H9 (cell line): ENCODE measurements at regions not wholly inside any gene's neighbourhood (a gene's known extent, or its start where the extent isn't known, plus 50 kb on each side); places are given as distances from the start of the nearest gene placed in this dataset.

Source experiments
- DNase-seq: peaks from one replicate; pipeline ENCODE4 v3.0.0-alpha.2; 2017
- H2AFZ ChIP-seq: one replicate; pipeline ENCODE4 v1.6.1; 2013; ENCODE audit warnings: mild to moderate bottlenecking, low read length, control low read depth, moderate library complexity
- H2AK5ac ChIP-seq: 2 replicates; pipeline ENCODE4 v1.6.1; 2013; ENCODE audit warnings: low read length, control low read depth, mixed read lengths; ENCODE audit not compliant: insufficient read length
- H2BK120ac ChIP-seq: one replicate; pipeline ENCODE4 v1.6.1; 2013; ENCODE audit warnings: low read depth, mild to moderate bottlenecking, low read length, control low read depth, inconsistent platforms; ENCODE audit not compliant: poor library complexity, severe bottlenecking
- H2BK12ac ChIP-seq: 2 replicates; pipeline ENCODE4 v1.6.1; 2013; ENCODE audit warnings: low read length, control low read depth, mixed read lengths, low read depth; ENCODE audit not compliant: insufficient read length
- H2BK15ac ChIP-seq: 2 replicates; pipeline ENCODE4 v1.6.1; 2013; ENCODE audit warnings: low read depth, low read length, control low read depth
- H2BK20ac ChIP-seq: one replicate; pipeline ENCODE4 v1.6.1; 2013; ENCODE audit warnings: low read depth, mild to moderate bottlenecking, low read length, control low read depth, inconsistent platforms; ENCODE audit not compliant: poor library complexity, severe bottlenecking
- H2BK5ac ChIP-seq: 2 replicates; pipeline ENCODE4 v1.6.1; 2013; ENCODE audit warnings: low read length, control low read depth, mixed read lengths; ENCODE audit not compliant: insufficient read length
- H3K14ac ChIP-seq: 2 replicates; pipeline ENCODE4 v1.6.1; 2013; ENCODE audit warnings: low read length, control low read depth; ENCODE audit not compliant: insufficient read depth
- H3K18ac ChIP-seq: 2 replicates; pipeline ENCODE4 v1.6.1; 2013; ENCODE audit warnings: low read depth, mild to moderate bottlenecking, mixed read lengths, low read length, control low read depth; ENCODE audit not compliant: insufficient read length
- H3K23ac ChIP-seq: 2 replicates; pipeline ENCODE4 v1.6.1; 2013; ENCODE audit warnings: low read length, control low read depth, mixed read lengths, low read depth; ENCODE audit not compliant: insufficient read length
- H3K23me2 ChIP-seq: 2 replicates; pipeline ENCODE4 v1.6.1; 2013; ENCODE audit warnings: low read depth, mild to moderate bottlenecking, mixed read lengths, low read length, control low read depth; ENCODE audit not compliant: insufficient read length, poor library complexity, severe bottlenecking
- H3K27ac ChIP-seq: 2 replicates; pipeline ENCODE4 v1.5.1; 2013; ENCODE audit warnings: low read length, control low read depth, mixed read lengths, low read depth; ENCODE audit not compliant: insufficient read length
- H3K27me3 ChIP-seq: 2 replicates; pipeline ENCODE4 v1.6.1; 2013; ENCODE audit warnings: low read length, control low read depth, inconsistent platforms; ENCODE audit not compliant: insufficient read depth
- H3K4ac ChIP-seq: 2 replicates; pipeline ENCODE4 v1.6.1; 2013; ENCODE audit warnings: low read depth, mild to moderate bottlenecking, control low read depth, inconsistent platforms, low read length, moderate library complexity
- H3K4me1 ChIP-seq: 2 replicates; pipeline ENCODE4 v1.6.1; 2013; ENCODE audit warnings: low read length, control low read depth, inconsistent platforms; ENCODE audit not compliant: insufficient read depth
- H3K4me2 ChIP-seq: 2 replicates; pipeline ENCODE4 v1.6.1; 2013; ENCODE audit warnings: low read length, control low read depth, mixed read lengths; ENCODE audit not compliant: insufficient read length, insufficient read depth
- H3K56ac ChIP-seq: 2 replicates; pipeline ENCODE4 v1.6.1; 2013; ENCODE audit warnings: low read depth, mild to moderate bottlenecking, mixed read lengths, low read length, control low read depth; ENCODE audit not compliant: insufficient read length
- H3K79me1 ChIP-seq: 2 replicates; pipeline ENCODE4 v1.6.1; 2013; ENCODE audit warnings: low read depth, mild to moderate bottlenecking, moderate library complexity, low read length, control low read depth, inconsistent platforms; ENCODE audit not compliant: insufficient read depth, poor library complexity, severe bottlenecking
- H3K79me2 ChIP-seq: 2 replicates; pipeline ENCODE4 v1.6.1; 2013; ENCODE audit warnings: low read length, control low read depth, inconsistent platforms; ENCODE audit not compliant: insufficient read depth
- H3K9ac ChIP-seq: 2 replicates; pipeline ENCODE4 v1.6.1; 2013; ENCODE audit warnings: low read length, control low read depth, mixed read lengths; ENCODE audit not compliant: insufficient read length; ENCODE audit errors: extremely low read depth
- H3K9me3 ChIP-seq: one replicate; pipeline ENCODE4 v1.6.1; 2013; ENCODE audit warnings: low read depth, low read length, inconsistent platforms; ENCODE audit not compliant: control insufficient read depth
- H3T11ph ChIP-seq: one replicate; pipeline ENCODE4 v1.6.1; 2013; ENCODE audit warnings: mild to moderate bottlenecking, low read length, control low read depth, inconsistent platforms
- H4K20me1 ChIP-seq: one replicate; pipeline ENCODE4 v1.6.1; 2013; ENCODE audit not compliant: control insufficient read depth, insufficient read length, insufficient read depth
- H4K5ac ChIP-seq: 2 replicates; pipeline ENCODE4 v1.6.1; 2013; ENCODE audit warnings: low read depth, mild to moderate bottlenecking, mixed read lengths, low read length, control low read depth; ENCODE audit not compliant: insufficient read length
- H4K8ac ChIP-seq: replicated peaks from 2 replicates; pipeline ENCODE4 v1.6.1; 2013; ENCODE audit warnings: low read length, control low read depth, mixed read lengths, low read depth; ENCODE audit not compliant: insufficient read length
- H4K91ac ChIP-seq: 2 replicates; pipeline ENCODE4 v1.6.1; 2013; ENCODE audit warnings: low read depth, mild to moderate bottlenecking, moderate library complexity, mixed read lengths, low read length, control low read depth; ENCODE audit not compliant: insufficient read length
- H3K27ac Mint-ChIP-seq, 3 experiments: 2 replicates in 2 of 3; 3 replicates in 1 of 3; pipeline ENCODE4 v1.8.0; 2020 to 2021; ENCODE audit warnings: mixed read lengths in 3 of 3, mild to moderate bottlenecking in 1 of 3, moderate library complexity in 1 of 3
- H3K27me3 Mint-ChIP-seq: 2 replicates; pipeline ENCODE4 v1.8.0; 2021; ENCODE audit warnings: low read depth, mild to moderate bottlenecking, moderate library complexity, mixed read lengths
- H3K36me3 Mint-ChIP-seq, 3 experiments: 2 replicates in 2 of 3; 3 replicates in 1 of 3; pipeline ENCODE4 v1.8.0; 2020 to 2021; ENCODE audit warnings: low read depth in 3 of 3, mixed read lengths in 3 of 3; ENCODE audit not compliant: insufficient read depth in 1 of 3
- H3K4me1 Mint-ChIP-seq, 2 experiments: 2 replicates each; pipeline ENCODE4 v1.8.0; 2020; ENCODE audit warnings: mixed read lengths in 2 of 2
- H3K4me3 Mint-ChIP-seq, 2 experiments: 2 replicates in 1 of 2; 3 replicates in 1 of 2; pipeline ENCODE4 v1.8.0; 2020 to 2021; ENCODE audit warnings: mild to moderate bottlenecking in 2 of 2, mixed read lengths in 2 of 2, moderate library complexity in 1 of 2
- H3K9me3 Mint-ChIP-seq, 2 experiments: 2 replicates in 1 of 2; 3 replicates in 1 of 2; pipeline ENCODE4 v1.8.0; 2020; ENCODE audit warnings: mild to moderate bottlenecking in 2 of 2, mixed read lengths in 2 of 2, moderate library complexity in 1 of 2
- CTCF ChIP-seq: fragments of 200-600 bp; sonication (generic); conservative IDR thresholded peaks from 3 replicates; pipeline ENCODE4 v1.8.0; 2021; ENCODE audit warnings: antibody characterized with exemption, mild to moderate bottlenecking
- WGBS: extraction: QIAGEN DNeasy Blood & Tissue Kit; methylation state at CpG from one replicate; pipeline ENCODE4 v1.1.7; 2013; ENCODE audit warnings: missing lambda C conversion rate, low lambda C conversion rate, mixed read lengths; ENCODE audit not compliant: insufficient read length; ENCODE audit errors: extremely low coverage; 5-methylcytosine and 5-hydroxymethylcytosine counted together

DNA sequence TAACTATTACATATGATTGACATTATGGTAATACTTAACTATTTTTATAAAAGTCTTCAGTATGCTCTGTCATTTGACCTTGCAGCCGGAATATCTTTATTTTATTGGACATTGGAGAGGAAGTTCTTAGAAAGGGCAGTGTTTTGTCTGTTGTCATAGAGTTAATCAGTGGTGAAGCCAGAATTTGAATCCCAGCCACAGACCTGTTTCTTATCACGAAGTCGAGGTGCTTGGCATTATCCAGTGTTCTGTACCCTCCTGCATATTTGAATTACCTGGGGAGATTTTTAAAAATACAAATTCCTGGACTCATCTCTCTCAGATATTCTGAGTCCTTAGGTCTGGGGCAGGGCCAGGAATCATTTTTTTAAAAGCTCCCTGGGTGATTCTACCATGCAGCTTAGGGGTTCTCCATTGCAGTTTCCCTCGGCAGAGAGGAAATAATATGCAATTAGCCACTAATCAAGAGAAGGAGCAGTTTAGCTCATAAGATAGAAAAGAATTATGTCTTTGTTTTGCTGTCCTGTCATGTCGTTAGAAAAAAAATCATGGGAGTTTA is 195.6 kb upstream of the CFAP20DC start:
- H3K27ac ChIP-seq: no peak overlapping the region
- DNase-seq: no peak

More for the DNA sequence above, 195.6 kb upstream of the CFAP20DC start:
- WGBS: no CpG with 5 or more reads among the region's 5 CpGs
- Histone ChIP-seq H2AK5ac (no peak overlapping the region), H3K79me2 (no peaks in the 10 kb centered on the region), H3K18ac (no peak overlapping the region), H2AFZ (no peak overlapping the region), H3K79me1 (no peaks in the 10 kb centered on the region), H3K4me1 (0 out of 2 replicates have a peak, but pooled peaks cover 4% of the 10 kb centered on the region), H4K8ac (no peak overlapping the region), H3K23ac (no peak overlapping the region), H3K4me2 (no peak overlapping the region), H4K5ac (no peak overlapping the region), H3K23me2 (no peaks in the 10 kb centered on the region), H3T11ph (no peak overlapping the region), H4K91ac (no peak overlapping the region), H2BK15ac (no peak overlapping the region), H3K27me3 (no peaks in the 10 kb centered on the region), H4K20me1 (no peaks in the 10 kb centered on the region), H3K56ac (no peak overlapping the region), H2BK5ac (no peak overlapping the region), H2BK20ac (no peak overlapping the region), H3K14ac (no peak overlapping the region), H3K9ac (no peak overlapping the region), H3K9me3 (no peaks in the 10 kb centered on the region), H2BK12ac (no peak overlapping the region), H3K4ac (no peak overlapping the region), H2BK120ac (no peak overlapping the region)
- no peaks in the 10 kb centered on the region for H3K27me3 Mint-ChIP-seq
- H3K36me3 Mint-ChIP-seq: no peaks in the 10 kb centered on the region; a peak in 1 of 7 replicates
- H3K9me3 Mint-ChIP-seq: no peaks in the 10 kb centered on the region; a peak in 1 of 5 replicates
- no peak for TF ChIP-seq CTCF
- H3K4me1 Mint-ChIP-seq: peaks cover 11 to 12% of the 10 kb centered on the region in 2 experiments
- no peak overlapping the region for H3K4me3 Mint-ChIP-seq
- no peak overlapping the region for H3K27ac Mint-ChIP-seq
